ENCODE measurements at regions not wholly inside any gene's neighbourhood (a gene's known extent, or its start where the extent isn't known, plus 50 kb on each side); places are given as distances from the start of the nearest gene placed in this dataset.

- no peak overlapping the region for H3K27ac ChIP-seq
- DNase-seq (ENCODE audit: low read depth, low spot score): no peak
Observed at GRCh38 chr10:24080207-24080606, 128.7 kb upstream of the KIAA1217 start.

- no peak for DNase-seq (ENCODE audit: low read depth, low spot score)
- H3K27ac ChIP-seq: no peak overlapping the region
Observed at GRCh38 chr10:24086296-24087086, 122.4 kb upstream of the KIAA1217 start.

- H3K27ac ChIP-seq: no peak overlapping the region
- DNase-seq (ENCODE audit: low read depth, low spot score): no peak
Observed at GRCh38 chr10:24091256-24091655, 117.7 kb upstream of the KIAA1217 start.

- no peak for DNase-seq (ENCODE audit: low read depth, low spot score)
- H3K27ac ChIP-seq: no peak overlapping the region
Observed at GRCh38 chr10:24096281-24096680, 112.7 kb upstream of the KIAA1217 start.

- DNase-seq (ENCODE audit: low read depth, low spot score): no peak
Observed at GRCh38 chr10:24097751-24098207, 111.2 kb upstream of the KIAA1217 start.

GRCh38 chr10:24104895-24105294 lies 104.0 kb upstream of the KIAA1217 start:
- DNase-seq (ENCODE audit: low read depth, low spot score): no peak
- H3K27ac ChIP-seq: no peak overlapping the region

More at GRCh38 chr10:24097751-24098207, 111.2 kb upstream of the KIAA1217 start:
- no peak overlapping the region for H3K27ac ChIP-seq

GRCh38 chr10:24113901-24114300 lies 95.0 kb upstream of the KIAA1217 start:
- no peak overlapping the region for H3K27ac ChIP-seq
- no peak for DNase-seq (ENCODE audit: low read depth, low spot score)

GRCh38 chr10:24114556-24114955 lies 94.4 kb upstream of the KIAA1217 start:
- H3K27ac ChIP-seq: no peak overlapping the region
- DNase-seq (ENCODE audit: low read depth, low spot score): no peak

- no peak overlapping the region for H3K27ac ChIP-seq
- DNase-seq (ENCODE audit: low read depth, low spot score): no peak
Observed at GRCh38 chr10:24115403-24115802, 93.5 kb upstream of the KIAA1217 start.

- no peak for DNase-seq (ENCODE audit: low read depth, low spot score)
Observed at GRCh38 chr10:24118246-24118645, 90.7 kb upstream of the KIAA1217 start.

GRCh38 chr10:24119896-24120295 lies 89.0 kb upstream of the KIAA1217 start:
- no peak overlapping the region for H3K27ac ChIP-seq
- DNase-seq (ENCODE audit: low read depth, low spot score): no peak

More at GRCh38 chr10:24118246-24118645, 90.7 kb upstream of the KIAA1217 start:
- no peak overlapping the region for H3K27ac ChIP-seq

- no peak overlapping the region for H3K27ac ChIP-seq
- DNase-seq (ENCODE audit: low read depth, low spot score): no peak
Observed at GRCh38 chr10:24120646-24121045, 88.3 kb upstream of the KIAA1217 start.

GRCh38 chr10:24127516-24127915 lies 81.4 kb upstream of the KIAA1217 start:
- DNase-seq (ENCODE audit: low read depth, low spot score): no peak
- H3K27ac ChIP-seq: no peak overlapping the region

- DNase-seq (ENCODE audit: low read depth, low spot score): no peak
- no peak overlapping the region for H3K27ac ChIP-seq
Observed at GRCh38 chr10:24128066-24128730, 80.7 kb upstream of the KIAA1217 start.

- DNase-seq (ENCODE audit: low read depth, low spot score): peak; percentile 8
- peak overlapping the region; percentile 23 for H3K27ac ChIP-seq
Observed at GRCh38 chr10:24132741-24133140, 76.2 kb upstream of the KIAA1217 start.

- H3K27ac ChIP-seq: no peak overlapping the region
- DNase-seq (ENCODE audit: low read depth, low spot score): no peak
Observed at GRCh38 chr10:24133835-24134234, 75.1 kb upstream of the KIAA1217 start.

- DNase-seq (ENCODE audit: low read depth, low spot score): no peak
- no peak overlapping the region for H3K27ac ChIP-seq
Observed at GRCh38 chr10:24136070-24136469, 72.9 kb upstream of the KIAA1217 start.

GRCh38 chr10:24147321-24147720 lies 61.6 kb upstream of the KIAA1217 start:
- no peak for DNase-seq (ENCODE audit: low read depth, low spot score)
- no peak overlapping the region for H3K27ac ChIP-seq

- H3K27ac ChIP-seq: no peak overlapping the region
- no peak for DNase-seq (ENCODE audit: low read depth, low spot score)
Observed at GRCh38 chr10:24149640-24150039, 59.3 kb upstream of the KIAA1217 start.

GRCh38 chr10:24150853-24151252 lies 58.1 kb upstream of the KIAA1217 start:
- H3K27ac ChIP-seq: no peak overlapping the region
- no peak for DNase-seq (ENCODE audit: low read depth, low spot score)

- DNase-seq (ENCODE audit: low read depth, low spot score): no peak
- H3K27ac ChIP-seq: no peak overlapping the region
Observed at GRCh38 chr10:24152270-24152669, 56.7 kb upstream of the KIAA1217 start.

- no peak for DNase-seq (ENCODE audit: low read depth, low spot score)
- no peak overlapping the region for H3K27ac ChIP-seq
Observed at GRCh38 chr10:24153031-24153430, 55.9 kb upstream of the KIAA1217 start.
